ENCODE measurements at regions not wholly inside any gene's neighbourhood (a gene's known extent, or its start where the extent isn't known, plus 50 kb on each side); places are given as distances from the start of the nearest gene placed in this dataset.

DNA sequence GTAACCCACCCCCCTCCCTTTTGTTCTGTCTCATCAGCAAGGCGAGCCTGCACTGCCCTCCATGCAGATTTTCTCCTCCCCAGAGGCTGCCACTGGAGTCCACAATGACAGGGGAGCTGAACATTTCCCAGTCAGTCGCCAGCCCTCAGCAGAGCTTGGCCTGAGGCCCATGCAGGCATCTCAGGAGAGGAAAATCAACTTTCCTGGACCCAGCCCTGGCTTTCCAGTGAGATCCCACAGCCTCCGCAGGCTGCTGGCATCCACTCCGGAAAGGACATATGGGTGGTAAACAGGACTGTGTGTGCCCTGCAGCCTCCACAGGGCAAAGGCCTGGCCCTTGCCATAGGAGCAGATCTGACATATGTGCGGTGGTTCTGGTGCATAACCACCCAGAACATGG lies 253.8 kb downstream of the TNS1 start:
- Histone ChIP-seq H3K9me3 (ENCODE audit: control insufficient read depth, insufficient read depth, low read depth, low read length) (no peaks in the 10 kb centered on the region), H3K36me3 (ENCODE audit: control insufficient read depth, insufficient read depth, low read length) (no peaks in the 10 kb centered on the region), H3K27ac (ENCODE audit: low read length) (no peak overlapping the region), H3K4me3 (ENCODE audit: low read depth in 2 of 2, low read length in 2 of 2) (no peak overlapping the region), H3K4me1 (ENCODE audit: control insufficient read depth, insufficient read depth, low read length) (no peaks in the 10 kb centered on the region), H3K27me3 (ENCODE audit: control insufficient read depth, insufficient read depth, low read length) (peaks cover 2% of the 10 kb centered on the region; the same call in 1 of the 2 replicates)
- TF ChIP-seq, protein P1, sequence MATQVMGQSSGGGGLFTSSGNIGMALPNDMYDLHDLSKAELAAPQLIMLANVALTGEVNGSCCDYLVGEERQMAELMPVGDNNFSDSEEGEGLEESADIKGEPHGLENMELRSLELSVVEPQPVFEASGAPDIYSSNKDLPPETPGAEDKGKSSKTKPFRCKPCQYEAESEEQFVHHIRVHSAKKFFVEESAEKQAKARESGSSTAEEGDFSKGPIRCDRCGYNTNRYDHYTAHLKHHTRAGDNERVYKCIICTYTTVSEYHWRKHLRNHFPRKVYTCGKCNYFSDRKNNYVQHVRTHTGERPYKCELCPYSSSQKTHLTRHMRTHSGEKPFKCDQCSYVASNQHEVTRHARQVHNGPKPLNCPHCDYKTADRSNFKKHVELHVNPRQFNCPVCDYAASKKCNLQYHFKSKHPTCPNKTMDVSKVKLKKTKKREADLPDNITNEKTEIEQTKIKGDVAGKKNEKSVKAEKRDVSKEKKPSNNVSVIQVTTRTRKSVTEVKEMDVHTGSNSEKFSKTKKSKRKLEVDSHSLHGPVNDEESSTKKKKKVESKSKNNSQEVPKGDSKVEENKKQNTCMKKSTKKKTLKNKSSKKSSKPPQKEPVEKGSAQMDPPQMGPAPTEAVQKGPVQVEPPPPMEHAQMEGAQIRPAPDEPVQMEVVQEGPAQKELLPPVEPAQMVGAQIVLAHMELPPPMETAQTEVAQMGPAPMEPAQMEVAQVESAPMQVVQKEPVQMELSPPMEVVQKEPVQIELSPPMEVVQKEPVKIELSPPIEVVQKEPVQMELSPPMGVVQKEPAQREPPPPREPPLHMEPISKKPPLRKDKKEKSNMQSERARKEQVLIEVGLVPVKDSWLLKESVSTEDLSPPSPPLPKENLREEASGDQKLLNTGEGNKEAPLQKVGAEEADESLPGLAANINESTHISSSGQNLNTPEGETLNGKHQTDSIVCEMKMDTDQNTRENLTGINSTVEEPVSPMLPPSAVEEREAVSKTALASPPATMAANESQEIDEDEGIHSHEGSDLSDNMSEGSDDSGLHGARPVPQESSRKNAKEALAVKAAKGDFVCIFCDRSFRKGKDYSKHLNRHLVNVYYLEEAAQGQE (IDR thresholded peaks at IDR 0.05; ENCODE audit: insufficient read depth in 1 of 2, low read depth in 2 of 2, low read length in 1 of 2) = no peak
- no peak for TF ChIP-seq CTCF (IDR thresholded peaks at IDR 0.05)
- TF ChIP-seq SIN3A (IDR thresholded peaks at IDR 0.05; ENCODE audit: borderline replicate concordance, insufficient read depth, low read depth, low read length) = no peak
- no peak for TF ChIP-seq POLR2AphosphoS5 (IDR thresholded peaks at IDR 0.05; ENCODE audit: low read depth, low read length)
- TF ChIP-seq TCF7L2 (IDR thresholded peaks at IDR 0.05; ENCODE audit: low read depth, low read length) = no peak
- CTCF ChIA-PET = no interaction called here
- intact Hi-C loops (cut with micrococcal nuclease; ENCODE audit: unreplicated experiment) (no loop called here), in situ Hi-C loops (cut with HindIII; ENCODE audit: low pct_unique_long_range_greater_than_20kb, low sequenced_read_pairs) (no loop called here)
- no peak for ATAC-seq
- BruUV-seq (replicated peaks) = no TSS peak
- POLR2A ChIA-PET = interaction anchor here (0.6 kb wide), 1 partner anchor 16 kb away, joined by 19 read pairs; no protein-coding TSS in a partner anchor
- DNase-seq (ENCODE audit: low read depth, low spot score) = no peak

- Histone ChIP-seq H3K27ac (ENCODE audit: low read length) (no peak overlapping the region), H3K4me1 (ENCODE audit: control insufficient read depth, insufficient read depth, low read length) (no peaks in the 10 kb centered on the region), H3K27me3 (ENCODE audit: control insufficient read depth, insufficient read depth, low read length) (peaks cover under 1% of the 10 kb centered on the region; the same call in 1 of the 2 replicates), H3K4me3 (ENCODE audit: low read depth in 2 of 2, low read length in 2 of 2) (no peak overlapping the region), H3K36me3 (ENCODE audit: control insufficient read depth, insufficient read depth, low read length) (no peaks in the 10 kb centered on the region), H3K9me3 (ENCODE audit: control insufficient read depth, insufficient read depth, low read depth, low read length) (no peaks in the 10 kb centered on the region)
- ATAC-seq (no peak), DNase-seq (ENCODE audit: low read depth, low spot score) (no peak)
- intact Hi-C loops (cut with micrococcal nuclease; ENCODE audit: unreplicated experiment) (no loop called here), in situ Hi-C loops (cut with HindIII; ENCODE audit: low pct_unique_long_range_greater_than_20kb, low sequenced_read_pairs) (no loop called here)
- TF ChIP-seq CTCF (IDR thresholded peaks at IDR 0.05) = no peak
- TF ChIP-seq POLR2AphosphoS5 (IDR thresholded peaks at IDR 0.05; ENCODE audit: low read depth, low read length) = no peak
- TF ChIP-seq TCF7L2 (IDR thresholded peaks at IDR 0.05; ENCODE audit: low read depth, low read length) = no peak
- TF ChIP-seq SIN3A (IDR thresholded peaks at IDR 0.05; ENCODE audit: borderline replicate concordance, insufficient read depth, low read depth, low read length) = no peak
- TF ChIP-seq, protein P1 (IDR thresholded peaks at IDR 0.05; ENCODE audit: insufficient read depth in 1 of 2, low read depth in 2 of 2, low read length in 1 of 2) = no peak
- POLR2A ChIA-PET = no interaction called here
- BruUV-seq (replicated peaks) = no TSS peak
- CTCF ChIA-PET = no interaction called here
Measured at GRCh38 chr2:217746808-217747207, 256.0 kb downstream of the TNS1 start.

All from Panc1 (cell line).